HG02840 (cell line): ENCODE measurements at regions not wholly inside any gene's neighbourhood (a gene's known extent, or its start where the extent isn't known, plus 50 kb on each side); places are given as distances from the start of the nearest gene placed in this dataset.

Source experiments
- ATAC-seq: cut with Tn5 transposase; IDR thresholded peaks from one replicate; pipeline ENCODE4 v1.9.1; 2021; ENCODE audit warnings: mild to moderate bottlenecking, moderate library complexity, moderate number of reproducible peaks; ENCODE audit not compliant: unreplicated experiment, low FRiP score

DNA sequence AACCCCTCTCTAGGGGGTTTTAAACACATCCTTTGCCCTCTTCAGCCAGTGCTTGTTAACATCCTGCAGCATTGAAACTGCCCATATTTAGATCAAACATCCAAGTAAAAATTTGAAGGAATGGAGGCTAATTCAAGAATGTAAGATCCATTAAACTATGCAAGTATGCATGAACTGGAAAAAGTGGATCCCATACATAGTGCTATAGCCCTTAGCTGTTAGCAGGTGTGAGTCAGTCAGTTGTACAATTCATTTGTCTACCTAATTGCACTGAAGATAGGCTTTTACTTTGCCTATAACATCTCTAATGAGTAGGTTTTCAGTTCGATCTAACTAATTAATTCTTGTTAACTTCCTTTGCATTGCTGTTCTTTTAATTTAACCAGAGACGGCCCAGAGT is 270.9 kb downstream of the LMO4 start:
- ATAC-seq: no peak

DNA sequence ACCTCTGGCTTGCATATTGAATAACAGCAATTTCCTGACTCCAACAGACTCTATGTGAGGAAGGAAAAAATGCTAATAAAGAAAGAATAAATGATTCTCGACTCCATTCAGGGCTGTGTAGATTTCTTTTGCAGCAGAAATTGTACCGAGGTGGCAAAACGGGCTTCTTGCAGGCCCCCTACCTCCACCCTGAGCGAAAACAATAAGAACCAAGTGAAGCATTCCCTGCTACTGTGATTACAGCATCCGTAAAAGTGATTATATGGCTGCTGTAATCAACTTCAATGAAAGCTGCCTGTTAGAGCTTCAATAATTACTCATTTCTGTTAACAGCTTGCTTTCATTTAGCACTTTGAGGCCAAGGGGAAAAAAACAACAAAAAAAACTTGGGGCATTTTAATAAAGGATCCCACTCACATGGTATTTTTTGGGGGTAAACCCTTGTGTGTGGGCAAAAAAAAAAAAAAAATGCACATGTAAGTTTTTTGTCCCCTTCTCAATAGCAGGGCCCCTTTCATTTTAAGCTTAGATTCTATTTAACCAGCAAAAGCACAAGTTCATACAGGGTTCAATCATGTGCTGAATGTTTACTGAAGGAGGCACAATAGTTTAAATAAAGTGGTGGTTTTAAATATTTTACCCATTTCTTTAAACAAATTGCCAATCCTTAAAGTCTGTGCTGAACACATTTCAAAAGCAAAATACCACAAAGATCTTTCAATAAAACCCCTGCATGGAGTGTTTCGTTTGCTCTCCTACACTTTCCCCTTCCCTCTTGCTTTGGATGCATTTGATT is 271.6 kb downstream of the LMO4 start:
- ATAC-seq: no peak

- no peak for ATAC-seq
Observed at GRCh38 chr1:87600854-87601253, 272.2 kb downstream of the LMO4 start.

- no peak for ATAC-seq
Observed at GRCh38 chr1:87603626-87604025, 274.9 kb downstream of the LMO4 start.

DNA sequence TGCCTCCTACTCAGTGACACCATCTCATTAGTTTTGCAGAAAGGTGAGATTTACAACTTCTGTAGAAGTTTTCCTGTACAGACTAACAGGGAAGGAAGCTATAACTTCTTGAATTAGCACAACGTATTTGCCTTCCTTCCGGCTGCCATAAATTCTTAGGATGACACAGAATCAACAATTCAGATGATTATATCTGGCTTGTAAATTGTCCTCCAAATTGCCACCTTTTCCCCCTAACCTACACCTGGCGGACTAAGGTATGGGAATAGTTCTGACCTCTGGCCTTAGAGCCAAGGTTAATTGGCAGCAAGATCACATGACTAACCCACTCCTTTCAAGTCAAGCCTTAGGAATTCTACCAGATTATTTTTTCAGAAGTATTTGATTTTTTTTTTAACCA is 284.3 kb downstream of the LMO4 start:
- ATAC-seq: no peak

GRCh38 chr1:87615491-87615890 is 286.8 kb downstream of the LMO4 start:
- no peak for ATAC-seq

- no peak for ATAC-seq
Observed at GRCh38 chr1:87615901-87616300, 287.2 kb downstream of the LMO4 start.

- ATAC-seq: no peak
Observed at GRCh38 chr1:87620807-87621206, 292.1 kb downstream of the LMO4 start.

- no peak for ATAC-seq
Observed at GRCh38 chr1:87629673-87630072, 301.0 kb downstream of the LMO4 start.

DNA sequence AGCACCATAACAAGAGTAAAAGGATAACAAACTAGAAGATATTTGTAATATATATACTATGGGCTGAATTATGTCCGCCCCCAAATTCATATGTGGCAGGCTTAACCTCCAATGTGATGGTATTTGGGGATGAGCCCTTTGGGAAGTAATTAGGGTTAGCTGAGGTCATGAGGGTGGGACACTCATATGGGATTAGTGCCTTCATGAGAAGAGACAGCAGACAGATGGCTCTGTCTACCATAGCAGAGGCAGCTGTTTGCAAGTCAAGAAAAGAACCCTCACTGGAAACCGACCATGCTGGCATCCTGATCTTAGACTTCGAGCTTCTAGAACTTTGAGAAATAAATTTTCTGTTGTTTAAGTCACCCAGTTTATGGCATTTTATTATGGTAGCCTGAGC is 303.6 kb downstream of the LMO4 start:
- no peak for ATAC-seq

- no peak for ATAC-seq
Observed at GRCh38 chr1:87636198-87636892, 307.7 kb downstream of the LMO4 start.

DNA sequence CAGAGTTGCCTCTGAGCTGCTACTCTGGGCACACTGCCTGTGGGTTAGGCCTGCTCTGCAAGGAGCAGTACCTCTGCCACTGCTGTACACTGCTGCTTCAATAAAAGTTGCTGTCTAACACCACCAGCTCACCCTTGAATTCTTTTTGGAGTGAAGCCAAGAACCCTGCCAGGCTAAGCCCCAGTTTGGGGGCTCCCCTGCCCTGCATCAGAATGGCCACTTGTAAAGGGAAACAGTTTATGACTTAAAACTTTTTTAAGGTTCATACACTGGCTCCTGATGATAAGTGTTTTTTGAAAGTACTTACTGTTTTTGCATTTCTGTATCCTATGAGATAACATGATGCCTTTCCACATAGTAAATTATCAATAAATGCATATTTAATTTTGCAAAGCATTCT is 310.0 kb downstream of the LMO4 start:
- no peak for ATAC-seq

- ATAC-seq: no peak
Observed at GRCh38 chr1:87641996-87642395, 313.3 kb downstream of the LMO4 start.

GRCh38 chr1:87642581-87643221 is 314.0 kb downstream of the LMO4 start:
- no peak for ATAC-seq

DNA sequence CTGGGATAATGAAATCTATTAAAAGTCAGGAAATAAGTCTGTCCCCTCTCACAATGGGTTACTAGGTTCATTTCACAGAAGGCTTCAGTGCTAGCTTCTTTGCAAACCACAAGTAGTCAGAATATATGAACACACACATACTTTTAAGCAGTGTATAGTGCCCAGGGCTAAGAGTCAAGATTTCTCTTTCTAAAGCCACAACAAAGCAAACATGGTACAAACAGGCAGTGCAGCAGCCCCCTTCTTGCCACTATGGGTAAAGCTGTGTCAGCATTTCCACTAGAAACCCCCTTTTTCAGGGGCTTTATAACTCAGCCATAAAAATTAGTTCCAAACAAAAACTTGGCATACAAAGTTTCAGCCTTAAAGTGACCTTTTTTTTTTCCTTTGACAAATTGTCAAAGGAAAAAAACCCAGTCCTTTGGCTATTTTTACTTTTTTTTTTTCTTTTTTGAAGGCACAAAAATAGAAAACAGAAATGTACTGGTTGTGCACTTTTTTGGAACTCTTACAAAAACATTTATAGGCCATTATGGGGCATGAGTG is 315.4 kb downstream of the LMO4 start:
- no peak for ATAC-seq

DNA sequence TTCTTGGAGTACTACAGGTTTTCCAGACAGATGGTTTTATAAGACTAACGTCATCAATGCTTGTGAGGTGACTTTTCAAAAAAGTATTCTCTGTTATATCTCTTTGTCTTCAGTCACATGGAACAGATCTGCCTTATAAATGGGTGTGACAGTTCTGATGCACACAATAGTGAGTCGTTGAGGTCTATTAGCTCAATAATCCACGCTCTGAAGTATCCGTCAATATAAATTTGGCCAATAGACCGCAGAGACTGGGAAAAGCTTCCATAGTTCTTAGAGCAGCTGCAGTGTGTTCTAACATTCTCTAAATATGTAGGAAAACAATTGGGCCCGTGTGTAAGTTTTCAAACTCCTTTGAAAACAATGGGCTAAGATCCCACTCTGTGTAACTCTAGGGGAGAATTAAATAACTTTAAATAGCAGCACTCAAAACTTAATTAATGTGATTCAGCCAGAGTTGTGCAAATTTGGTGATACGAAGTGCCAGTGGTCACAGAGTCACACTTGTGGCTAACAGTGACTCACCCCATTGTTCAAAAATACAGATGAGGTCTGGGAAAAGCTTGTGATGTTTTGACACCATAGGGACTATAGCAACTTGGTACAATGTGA is 316.0 kb downstream of the LMO4 start:
- ATAC-seq: no peak

- no peak for ATAC-seq
Observed at GRCh38 chr1:87647430-87648177, 318.9 kb downstream of the LMO4 start.

DNA sequence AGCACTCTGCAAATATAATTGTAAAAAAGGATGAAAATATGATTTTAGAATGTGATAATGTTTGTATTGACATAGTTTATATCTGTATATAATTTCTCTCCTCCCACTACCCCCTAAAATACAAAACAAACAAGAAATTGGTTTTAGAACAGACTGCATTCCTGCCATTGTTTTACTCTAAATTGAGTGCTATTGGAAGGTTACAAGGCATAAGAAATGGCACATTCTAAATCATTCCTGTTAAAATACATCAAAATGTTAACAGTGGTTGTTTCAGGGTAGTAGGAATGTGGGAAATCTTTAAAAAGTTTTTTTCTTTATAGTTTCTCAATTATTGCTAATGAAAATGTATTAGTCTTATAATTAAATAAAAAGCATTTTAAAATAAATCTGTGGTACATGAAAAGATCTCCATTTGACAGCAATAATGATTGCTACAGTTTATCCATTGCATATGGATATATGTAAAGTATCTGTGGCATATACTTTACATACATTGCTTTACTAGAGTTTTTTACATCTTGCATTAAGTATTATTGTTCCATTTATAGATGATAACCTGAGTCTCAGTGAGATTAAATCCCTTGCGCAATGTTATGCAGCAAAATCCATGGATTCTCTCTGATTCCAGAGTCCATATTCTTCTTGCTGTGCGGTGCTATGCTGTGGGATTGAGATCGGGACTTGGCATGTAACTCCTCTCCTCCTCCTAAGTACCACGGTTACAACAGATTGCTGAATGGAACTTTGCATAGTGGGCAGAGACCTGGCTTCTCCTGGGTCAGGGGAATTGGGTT is 319.8 kb downstream of the LMO4 start:
- ATAC-seq: no peak

DNA sequence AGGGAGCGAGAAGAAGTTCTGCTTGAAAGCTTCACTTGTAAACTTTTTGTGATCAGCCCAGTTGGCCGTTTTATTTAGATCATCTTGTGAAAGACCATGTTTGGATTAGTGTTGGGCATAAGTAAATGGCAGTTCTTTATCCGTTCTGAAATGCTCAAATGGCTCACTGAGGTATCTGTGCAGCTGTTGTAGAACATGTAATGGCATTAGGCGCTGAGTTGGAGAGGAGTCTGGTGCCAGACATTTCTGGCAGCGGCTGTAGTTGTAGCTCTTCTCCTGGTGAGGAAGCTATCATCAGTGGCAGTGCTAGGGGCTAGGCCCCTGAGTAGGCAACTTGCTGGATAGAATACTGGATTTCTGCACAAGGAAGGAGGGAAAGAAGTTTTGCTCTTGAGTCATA is 321.6 kb downstream of the LMO4 start:
- ATAC-seq: no peak
